ENCODE measurements at regions not wholly inside any gene's neighbourhood (a gene's known extent, or its start where the extent isn't known, plus 50 kb on each side); places are given as distances from the start of the nearest gene placed in this dataset.

GRCh38 chr18:70507970-70508369 lies 219.1 kb downstream of the SOCS6 start:
- TF ChIP-seq RAD21 (IDR thresholded peaks at IDR 0.05; ENCODE audit: low read depth) (no peak), ZBTB7A (IDR thresholded peaks at IDR 0.05; ENCODE audit: low read depth) (no peak), FOXM1 (IDR thresholded peaks at IDR 0.05; ENCODE audit: borderline replicate concordance, low read depth) (no peak), NFIC (IDR thresholded peaks at IDR 0.05) (no peak)
- TF ChIP-seq, protein P1, sequence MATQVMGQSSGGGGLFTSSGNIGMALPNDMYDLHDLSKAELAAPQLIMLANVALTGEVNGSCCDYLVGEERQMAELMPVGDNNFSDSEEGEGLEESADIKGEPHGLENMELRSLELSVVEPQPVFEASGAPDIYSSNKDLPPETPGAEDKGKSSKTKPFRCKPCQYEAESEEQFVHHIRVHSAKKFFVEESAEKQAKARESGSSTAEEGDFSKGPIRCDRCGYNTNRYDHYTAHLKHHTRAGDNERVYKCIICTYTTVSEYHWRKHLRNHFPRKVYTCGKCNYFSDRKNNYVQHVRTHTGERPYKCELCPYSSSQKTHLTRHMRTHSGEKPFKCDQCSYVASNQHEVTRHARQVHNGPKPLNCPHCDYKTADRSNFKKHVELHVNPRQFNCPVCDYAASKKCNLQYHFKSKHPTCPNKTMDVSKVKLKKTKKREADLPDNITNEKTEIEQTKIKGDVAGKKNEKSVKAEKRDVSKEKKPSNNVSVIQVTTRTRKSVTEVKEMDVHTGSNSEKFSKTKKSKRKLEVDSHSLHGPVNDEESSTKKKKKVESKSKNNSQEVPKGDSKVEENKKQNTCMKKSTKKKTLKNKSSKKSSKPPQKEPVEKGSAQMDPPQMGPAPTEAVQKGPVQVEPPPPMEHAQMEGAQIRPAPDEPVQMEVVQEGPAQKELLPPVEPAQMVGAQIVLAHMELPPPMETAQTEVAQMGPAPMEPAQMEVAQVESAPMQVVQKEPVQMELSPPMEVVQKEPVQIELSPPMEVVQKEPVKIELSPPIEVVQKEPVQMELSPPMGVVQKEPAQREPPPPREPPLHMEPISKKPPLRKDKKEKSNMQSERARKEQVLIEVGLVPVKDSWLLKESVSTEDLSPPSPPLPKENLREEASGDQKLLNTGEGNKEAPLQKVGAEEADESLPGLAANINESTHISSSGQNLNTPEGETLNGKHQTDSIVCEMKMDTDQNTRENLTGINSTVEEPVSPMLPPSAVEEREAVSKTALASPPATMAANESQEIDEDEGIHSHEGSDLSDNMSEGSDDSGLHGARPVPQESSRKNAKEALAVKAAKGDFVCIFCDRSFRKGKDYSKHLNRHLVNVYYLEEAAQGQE (IDR thresholded peaks at IDR 0.05; ENCODE audit: low read depth) = no peak

- TF ChIP-seq RAD21 (IDR thresholded peaks at IDR 0.05; ENCODE audit: low read depth) (no peak), CREB1 (IDR thresholded peaks at IDR 0.05; ENCODE audit: low read depth) (no peak), NFIC (IDR thresholded peaks at IDR 0.05) (no peak), EP300 (IDR thresholded peaks at IDR 0.05; ENCODE audit: borderline replicate concordance) (no peak), TEAD4 (IDR thresholded peaks at IDR 0.05) (no peak), MAX (IDR thresholded peaks at IDR 0.05) (no peak)
- TF ChIP-seq, protein P1 (IDR thresholded peaks at IDR 0.05; ENCODE audit: low read depth) = no peak
- TF ChIP-seq, protein P2, sequence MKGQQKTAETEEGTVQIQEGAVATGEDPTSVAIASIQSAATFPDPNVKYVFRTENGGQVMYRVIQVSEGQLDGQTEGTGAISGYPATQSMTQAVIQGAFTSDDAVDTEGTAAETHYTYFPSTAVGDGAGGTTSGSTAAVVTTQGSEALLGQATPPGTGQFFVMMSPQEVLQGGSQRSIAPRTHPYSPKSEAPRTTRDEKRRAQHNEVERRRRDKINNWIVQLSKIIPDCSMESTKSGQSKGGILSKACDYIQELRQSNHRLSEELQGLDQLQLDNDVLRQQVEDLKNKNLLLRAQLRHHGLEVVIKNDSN (IDR thresholded peaks at IDR 0.05) = no peak
Measured at GRCh38 chr18:70506511-70506910, 217.7 kb downstream of the SOCS6 start.

- no peak for TF ChIP-seq RAD21 (IDR thresholded peaks at IDR 0.05; ENCODE audit: low read depth)
- TF ChIP-seq ZBTB7A (IDR thresholded peaks at IDR 0.05; ENCODE audit: low read depth) = no peak
- TF ChIP-seq NFIC (IDR thresholded peaks at IDR 0.05) = no peak
- TF ChIP-seq MAX (IDR thresholded peaks at IDR 0.05) = no peak
- TF ChIP-seq FOXM1 (IDR thresholded peaks at IDR 0.05; ENCODE audit: borderline replicate concordance, low read depth) = no peak
- no peak for TF ChIP-seq TCF12 (IDR thresholded peaks at IDR 0.05; ENCODE audit: low read depth)
- TF ChIP-seq CREB1 (IDR thresholded peaks at IDR 0.05; ENCODE audit: low read depth) = no peak
- no peak for TF ChIP-seq TAF1 (IDR thresholded peaks at IDR 0.05; ENCODE audit: low read depth)
- TF ChIP-seq, protein P1 (IDR thresholded peaks at IDR 0.05; ENCODE audit: low read depth) = no peak
- TF ChIP-seq CEBPB (IDR thresholded peaks at IDR 0.05) = no peak
- TF ChIP-seq YY1 (IDR thresholded peaks at IDR 0.05; ENCODE audit: low read depth) = no peak
- no peak for TF ChIP-seq EGR1 (IDR thresholded peaks at IDR 0.05)
- TF ChIP-seq, protein P2 (IDR thresholded peaks at IDR 0.05) = no peak
Measured at GRCh38 chr18:70503060-70503459, 214.2 kb downstream of the SOCS6 start.

- TF ChIP-seq CREB1 (IDR thresholded peaks at IDR 0.05; ENCODE audit: low read depth) = no peak
- TF ChIP-seq TCF12 (IDR thresholded peaks at IDR 0.05; ENCODE audit: low read depth) = no peak
- no peak for TF ChIP-seq TAF1 (IDR thresholded peaks at IDR 0.05; ENCODE audit: low read depth)
- no peak for TF ChIP-seq EP300 (IDR thresholded peaks at IDR 0.05; ENCODE audit: borderline replicate concordance)
- no peak for TF ChIP-seq RAD21 (IDR thresholded peaks at IDR 0.05; ENCODE audit: low read depth)
- TF ChIP-seq FOXM1 (IDR thresholded peaks at IDR 0.05; ENCODE audit: borderline replicate concordance, low read depth) = no peak
- TF ChIP-seq EGR1 (IDR thresholded peaks at IDR 0.05) = no peak
- TF ChIP-seq MAX (IDR thresholded peaks at IDR 0.05) = no peak
- TF ChIP-seq CEBPB (IDR thresholded peaks at IDR 0.05) = no peak
- TF ChIP-seq ZBTB7A (IDR thresholded peaks at IDR 0.05; ENCODE audit: low read depth) = no peak
- TF ChIP-seq TEAD4 (IDR thresholded peaks at IDR 0.05) = no peak
Measured at GRCh38 chr18:70501358-70501757, 212.5 kb downstream of the SOCS6 start.

- TF ChIP-seq CEBPB (IDR thresholded peaks at IDR 0.05) = no peak
- TF ChIP-seq TCF12 (IDR thresholded peaks at IDR 0.05; ENCODE audit: low read depth) = no peak
- no peak for TF ChIP-seq YY1 (IDR thresholded peaks at IDR 0.05; ENCODE audit: low read depth)
- TF ChIP-seq EP300 (IDR thresholded peaks at IDR 0.05; ENCODE audit: borderline replicate concordance) = no peak
- TF ChIP-seq TEAD4 (IDR thresholded peaks at IDR 0.05) = no peak
- TF ChIP-seq, protein P2 (IDR thresholded peaks at IDR 0.05) = no peak
- no peak for TF ChIP-seq NFIC (IDR thresholded peaks at IDR 0.05)
Measured at GRCh38 chr18:70500748-70501147, 211.9 kb downstream of the SOCS6 start.

Measured in Ishikawa (cell line).